ENCODE measurements at regions not wholly inside any gene's neighbourhood (a gene's known extent, or its start where the extent isn't known, plus 50 kb on each side); places are given as distances from the start of the nearest gene placed in this dataset.

- TF ChIP-seq, protein P1, sequence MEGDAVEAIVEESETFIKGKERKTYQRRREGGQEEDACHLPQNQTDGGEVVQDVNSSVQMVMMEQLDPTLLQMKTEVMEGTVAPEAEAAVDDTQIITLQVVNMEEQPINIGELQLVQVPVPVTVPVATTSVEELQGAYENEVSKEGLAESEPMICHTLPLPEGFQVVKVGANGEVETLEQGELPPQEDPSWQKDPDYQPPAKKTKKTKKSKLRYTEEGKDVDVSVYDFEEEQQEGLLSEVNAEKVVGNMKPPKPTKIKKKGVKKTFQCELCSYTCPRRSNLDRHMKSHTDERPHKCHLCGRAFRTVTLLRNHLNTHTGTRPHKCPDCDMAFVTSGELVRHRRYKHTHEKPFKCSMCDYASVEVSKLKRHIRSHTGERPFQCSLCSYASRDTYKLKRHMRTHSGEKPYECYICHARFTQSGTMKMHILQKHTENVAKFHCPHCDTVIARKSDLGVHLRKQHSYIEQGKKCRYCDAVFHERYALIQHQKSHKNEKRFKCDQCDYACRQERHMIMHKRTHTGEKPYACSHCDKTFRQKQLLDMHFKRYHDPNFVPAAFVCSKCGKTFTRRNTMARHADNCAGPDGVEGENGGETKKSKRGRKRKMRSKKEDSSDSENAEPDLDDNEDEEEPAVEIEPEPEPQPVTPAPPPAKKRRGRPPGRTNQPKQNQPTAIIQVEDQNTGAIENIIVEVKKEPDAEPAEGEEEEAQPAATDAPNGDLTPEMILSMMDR (IDR thresholded peaks at IDR 0.05), result no peak
- TF ChIP-seq ZFX (IDR thresholded peaks at IDR 0.05; ENCODE audit: borderline replicate concordance), result no peak
These were observed 61.6 kb upstream of the WDR11 start for GRCh38 chr10:120789303-120790203.
